WTC11 (cell line): ENCODE measurements at regions not wholly inside any gene's neighbourhood (a gene's known extent, or its start where the extent isn't known, plus 50 kb on each side); places are given as distances from the start of the nearest gene placed in this dataset.

Experiments
- ATAC-seq: fragments of 200-7000 bp; cut with Tn5 transposase; 2 replicates; pipeline ENCODE4 v1.10.0; 2021; ENCODE audit warnings: mild to moderate bottlenecking, moderate library complexity
- CTCF ChIA-PET: fragments of 300-600 bp; sonication (Branson Sonifier 250); formaldehyde crosslinking; loops from one replicate; lab custom pipeline; 2021; ENCODE audit warnings: antibody characterized with exemption; lab: Charles Lee
- POLR2A ChIA-PET: fragments of 350-600 bp; sonication (Branson Sonifier 250); formaldehyde crosslinking; loops from one replicate; lab custom pipeline; 2021; ENCODE audit warnings: antibody characterized with exemption; lab: Charles Lee
- DNase-seq: peaks from one replicate; pipeline ENCODE4 v3.0.0; 2021; ENCODE audit warnings: low spot score
- H3K27ac Mint-ChIP-seq: 2 replicates; pipeline ENCODE4 v1.8.0; 2021; ENCODE audit warnings: mixed read lengths
- H3K27me3 Mint-ChIP-seq: 2 replicates; pipeline ENCODE4 v1.8.0; 2021; ENCODE audit warnings: low read depth, mild to moderate bottlenecking, moderate library complexity, mixed read lengths
- H3K36me3 Mint-ChIP-seq: 2 replicates; pipeline ENCODE4 v1.8.0; 2021; ENCODE audit warnings: mixed read lengths
- H3K4me1 Mint-ChIP-seq: 2 replicates; pipeline ENCODE4 v1.8.0; 2022; ENCODE audit warnings: mixed read lengths
- H3K4me3 Mint-ChIP-seq: 2 replicates; pipeline ENCODE4 v1.8.0; 2021; ENCODE audit warnings: mild to moderate bottlenecking, moderate library complexity, mixed read lengths
- H3K9me3 Mint-ChIP-seq: 2 replicates; pipeline ENCODE4 v1.8.0; 2021; ENCODE audit warnings: mixed read lengths
- ARID4B ChIP-seq: sonication (generic); formaldehyde crosslinking; IDR thresholded peaks from 2 replicates; pipeline ENCODE4 v1.8.0; 2023; ENCODE audit warnings: missing genetic modification reagents, mild to moderate bottlenecking, borderline replicate concordance
- CDX4 ChIP-seq: fragments of 250-450 bp; sonication (Bioruptor Pico); IDR thresholded peaks from 2 replicates; pipeline ENCODE4 v1.9.0; 2021; ENCODE audit warnings: moderate library complexity, mild to moderate bottlenecking, inconsistent platforms, borderline replicate concordance
- CREB1 ChIP-seq: sonication (generic); formaldehyde crosslinking; IDR thresholded peaks from 2 replicates; pipeline ENCODE4 v1.8.0; 2023; ENCODE audit warnings: mild to moderate bottlenecking, missing genetic modification reagents
- E2F1 ChIP-seq: sonication (generic); formaldehyde crosslinking; IDR thresholded peaks from 2 replicates; pipeline ENCODE4 v1.8.0; 2022; ENCODE audit warnings: mild to moderate bottlenecking, missing genetic modification reagents
- E2F5 ChIP-seq: sonication (generic); formaldehyde crosslinking; IDR thresholded peaks from 2 replicates; pipeline ENCODE4 v1.8.1; 2022; ENCODE audit warnings: mild to moderate bottlenecking, moderate library complexity, missing genetic modification reagents
- ESRRA ChIP-seq: sonication (generic); formaldehyde crosslinking; IDR thresholded peaks from 2 replicates; pipeline ENCODE4 v1.8.1; 2022; ENCODE audit warnings: mild to moderate bottlenecking, missing genetic modification reagents, borderline replicate concordance
- GTF2I ChIP-seq: fragments of 250-450 bp; sonication (Bioruptor Pico); conservative IDR thresholded peaks from 2 replicates; pipeline ENCODE4 v1.4.0; 2021; ENCODE audit warnings: mild to moderate bottlenecking
- IRF1 ChIP-seq: sonication (generic); formaldehyde crosslinking; IDR thresholded peaks from 2 replicates; pipeline ENCODE4 v1.8.0; 2023; ENCODE audit warnings: missing genetic modification reagents
- JUN ChIP-seq: sonication (generic); formaldehyde crosslinking; IDR thresholded peaks from 2 replicates; pipeline ENCODE4 v1.8.0; 2023; ENCODE audit warnings: mild to moderate bottlenecking, missing genetic modification reagents
- NFATC4 ChIP-seq: fragments of 250-450 bp; sonication (Bioruptor Pico); IDR thresholded peaks from 2 replicates; pipeline ENCODE4 v1.9.0; 2021; ENCODE audit warnings: mild to moderate bottlenecking
- NFE2L1 ChIP-seq: sonication (generic); formaldehyde crosslinking; IDR thresholded peaks from 2 replicates; pipeline ENCODE4 v1.8.1; 2023; ENCODE audit warnings: missing genetic modification reagents
- NR1H2 ChIP-seq: sonication (generic); formaldehyde crosslinking; IDR thresholded peaks from 2 replicates; pipeline ENCODE4 v1.9.0; 2021; ENCODE audit warnings: mild to moderate bottlenecking, moderate library complexity, missing genetic modification reagents
- PREB ChIP-seq: sonication (generic); formaldehyde crosslinking; IDR thresholded peaks from 2 replicates; pipeline ENCODE4 v1.8.1; 2022; ENCODE audit warnings: mild to moderate bottlenecking, missing genetic modification reagents, moderate library complexity, borderline replicate concordance
- STAT6 ChIP-seq: sonication (generic); formaldehyde crosslinking; conservative IDR thresholded peaks from 2 replicates; pipeline ENCODE4 v1.8.1; 2023; ENCODE audit warnings: mild to moderate bottlenecking, low read depth, missing genetic modification reagents, moderate library complexity
- TEAD4 ChIP-seq: sonication (generic); formaldehyde crosslinking; IDR thresholded peaks from 2 replicates; pipeline ENCODE4 v1.8.0; 2022; ENCODE audit warnings: mild to moderate bottlenecking, missing genetic modification reagents
- USF2 ChIP-seq: sonication (generic); formaldehyde crosslinking; IDR thresholded peaks from 2 replicates; pipeline ENCODE4 v1.8.1; 2023; ENCODE audit warnings: mild to moderate bottlenecking, missing genetic modification reagents, moderate library complexity
- ZNF263 ChIP-seq: sonication (generic); formaldehyde crosslinking; IDR thresholded peaks from 2 replicates; pipeline ENCODE4 v1.8.1; 2022; ENCODE audit warnings: low read depth, mild to moderate bottlenecking, moderate library complexity, missing genetic modification reagents
- ZNF281 ChIP-seq: sonication (generic); formaldehyde crosslinking; IDR thresholded peaks from 2 replicates; pipeline ENCODE4 v1.8.0; 2023; ENCODE audit warnings: mild to moderate bottlenecking, missing genetic modification reagents
- ZNF423 ChIP-seq: fragments of 250-450 bp; sonication (Bioruptor Pico); IDR thresholded peaks from 2 replicates; pipeline ENCODE4 v2.1.2; 2022; ENCODE audit warnings: mild to moderate bottlenecking, moderate library complexity
- ZNF671 ChIP-seq: fragments of 250-450 bp; sonication (Bioruptor Pico); IDR thresholded peaks from 2 replicates; pipeline ENCODE4 v1.8.0; 2021; ENCODE audit warnings: mild to moderate bottlenecking

- TF ChIP-seq STAT6, result no peak
- TF ChIP-seq NR1H2 (CRISPR knock-in tag), result no peak
- TF ChIP-seq E2F1, result no peak
- no peak for TF ChIP-seq GTF2I (CRISPR knock-in tag)
- no peak for TF ChIP-seq E2F5 (CRISPR knock-in tag)
Measured at GRCh38 chr13:42396901-42397655, 125.1 kb downstream of the AKAP11 start (continued).

- CTCF ChIA-PET, result interaction anchor here (1.0 kb wide), 1 partner anchor 64 kb away, joined by 4 read pairs; no protein-coding TSS in a partner anchor
- ATAC-seq (no peak), DNase-seq (no peak)
- peaks cover 13% of the 10 kb centered on the region for H3K4me1 Mint-ChIP-seq
- no peaks in the 10 kb centered on the region for H3K27me3 Mint-ChIP-seq
- H3K9me3 Mint-ChIP-seq, result 0 out of 2 replicates have a peak, but pooled peaks cover 6% of the 10 kb centered on the region
- no peak overlapping the region for H3K4me3 Mint-ChIP-seq
- H3K36me3 Mint-ChIP-seq, result no peaks in the 10 kb centered on the region
- POLR2A ChIA-PET, result no interaction called here
- H3K27ac Mint-ChIP-seq, result no peak overlapping the region
- TF ChIP-seq TEAD4 (CRISPR knock-in tag) (no peak), CDX4 (CRISPR knock-in tag) (no peak), GTF2I (CRISPR knock-in tag) (no peak), IRF1 (CRISPR knock-in tag) (no peak), JUN (CRISPR knock-in tag) (no peak), ZNF281 (CRISPR knock-in tag) (no peak), NFE2L1 (CRISPR knock-in tag) (no peak), ZNF423 (CRISPR knock-in tag) (no peak), ESRRA (CRISPR knock-in tag) (no peak), USF2 (CRISPR knock-in tag) (no peak), NFATC4 (no peak), ZNF671 (CRISPR knock-in tag) (no peak), PREB (CRISPR knock-in tag) (no peak), ZNF263 (CRISPR knock-in tag) (no peak), ARID4B (CRISPR knock-in tag) (no peak), CREB1 (CRISPR knock-in tag) (no peak)
Measured at GRCh38 chr13:42398533-42398932, 126.6 kb downstream of the AKAP11 start.
